ENCODE measurements at regions not wholly inside any gene's neighbourhood (a gene's known extent, or its start where the extent isn't known, plus 50 kb on each side); places are given as distances from the start of the nearest gene placed in this dataset.
"Not testable (repeated sequence)": the region's sequence is repeated elsewhere in the genome, so short reads cannot be mapped to it uniquely, and the experiment has no call there.

DNA sequence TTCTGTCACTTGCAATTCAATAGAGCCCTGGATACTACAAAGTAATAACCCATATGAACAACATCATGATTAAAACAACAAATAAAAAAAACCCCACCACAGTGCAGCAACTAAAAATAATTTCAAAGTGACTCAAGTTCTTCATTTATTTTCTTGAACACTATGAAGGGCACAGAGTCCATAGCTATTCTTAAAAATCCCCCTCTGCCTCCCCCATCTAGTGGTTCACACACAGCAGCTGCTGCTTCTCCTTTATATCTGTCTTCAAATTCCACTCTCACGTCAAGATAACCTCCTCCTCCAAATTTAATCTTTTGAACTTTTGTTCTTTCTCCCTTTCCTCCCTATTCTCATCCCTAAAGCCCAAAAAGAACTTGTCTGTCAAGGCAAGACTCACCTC, 591.3 kb downstream of the ZEB2 start:
- no peak for DNase-seq
- H3K4me1 ChIP-seq (ENCODE audit: insufficient read depth, low read length) = no peaks in the 10 kb centered on the region
- no peak for TF ChIP-seq EZH2 (IDR thresholded peaks at IDR 0.05; ENCODE audit: low read length, unreplicated experiment)
- TF ChIP-seq, protein P1, sequence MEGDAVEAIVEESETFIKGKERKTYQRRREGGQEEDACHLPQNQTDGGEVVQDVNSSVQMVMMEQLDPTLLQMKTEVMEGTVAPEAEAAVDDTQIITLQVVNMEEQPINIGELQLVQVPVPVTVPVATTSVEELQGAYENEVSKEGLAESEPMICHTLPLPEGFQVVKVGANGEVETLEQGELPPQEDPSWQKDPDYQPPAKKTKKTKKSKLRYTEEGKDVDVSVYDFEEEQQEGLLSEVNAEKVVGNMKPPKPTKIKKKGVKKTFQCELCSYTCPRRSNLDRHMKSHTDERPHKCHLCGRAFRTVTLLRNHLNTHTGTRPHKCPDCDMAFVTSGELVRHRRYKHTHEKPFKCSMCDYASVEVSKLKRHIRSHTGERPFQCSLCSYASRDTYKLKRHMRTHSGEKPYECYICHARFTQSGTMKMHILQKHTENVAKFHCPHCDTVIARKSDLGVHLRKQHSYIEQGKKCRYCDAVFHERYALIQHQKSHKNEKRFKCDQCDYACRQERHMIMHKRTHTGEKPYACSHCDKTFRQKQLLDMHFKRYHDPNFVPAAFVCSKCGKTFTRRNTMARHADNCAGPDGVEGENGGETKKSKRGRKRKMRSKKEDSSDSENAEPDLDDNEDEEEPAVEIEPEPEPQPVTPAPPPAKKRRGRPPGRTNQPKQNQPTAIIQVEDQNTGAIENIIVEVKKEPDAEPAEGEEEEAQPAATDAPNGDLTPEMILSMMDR (conservative IDR thresholded peaks at IDR 0.05; ENCODE audit: low read depth, low read length) = no peak
- TF ChIP-seq EZH2phosphoT487 (IDR thresholded peaks at IDR 0.05; ENCODE audit: borderline replicate concordance, low read length) = no peak
- H3K79me2 ChIP-seq (ENCODE audit: low read length) = no peaks in the 10 kb centered on the region
- no peaks in the 10 kb centered on the region for H3F3A ChIP-seq (ENCODE audit: low read length, unreplicated experiment)
- H2AFZ ChIP-seq (ENCODE audit: low read length) = no peak overlapping the region
- no peak overlapping the region for H3K9ac ChIP-seq (ENCODE audit: low read length)
- ChIA-PET POLR2A (ENCODE audit: unreplicated experiment) (no interaction called here), CTCF (no interaction called here)
- H4K20me1 ChIP-seq (ENCODE audit: low read length) = no peaks in the 10 kb centered on the region
- ATAC-seq = no peak
- no peaks in the 10 kb centered on the region for H3K9me2 ChIP-seq (replicated peaks; ENCODE audit: low read length)
- H3K4me3 ChIP-seq (ENCODE audit: low read length) = no peak overlapping the region
- BruUV-seq (replicated peaks) = no TSS peak
- no peak overlapping the region for H3K4me2 ChIP-seq (ENCODE audit: low read length)
- no peak overlapping the region for H3K27ac ChIP-seq (ENCODE audit: low read length)
- H3K27me3 ChIP-seq (ENCODE audit: low read length) = no peaks in the 10 kb centered on the region
- H3K36me3 ChIP-seq (ENCODE audit: low read depth, low read length) = no peaks in the 10 kb centered on the region
- intact Hi-C loops (cut with micrococcal nuclease) = no loop called here
- no peaks in the 10 kb centered on the region for H3K9me3 ChIP-seq (ENCODE audit: low read length)

DNA sequence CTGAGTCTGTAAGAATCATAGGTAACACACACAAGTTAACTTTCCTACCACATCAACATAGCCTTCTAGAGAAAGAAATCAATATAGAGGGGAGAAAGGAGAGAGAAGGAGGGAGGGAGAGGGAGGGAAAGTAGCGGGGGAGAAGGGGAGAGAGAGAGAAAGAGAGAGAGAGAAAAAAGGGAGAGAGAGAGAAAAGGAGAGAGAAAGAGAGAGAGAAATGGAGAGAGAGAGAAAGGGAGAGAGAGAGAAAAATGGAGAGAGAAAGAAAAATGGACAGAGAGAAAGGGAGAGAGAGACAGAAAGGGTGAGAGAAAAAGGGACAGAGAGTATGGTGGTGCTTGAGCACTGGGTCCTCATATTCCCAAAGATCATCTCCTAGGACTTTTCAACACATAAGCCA, 591.7 kb downstream of the ZEB2 start:
- ChIA-PET POLR2A (ENCODE audit: unreplicated experiment) (no interaction called here), CTCF (no interaction called here)
- Histone ChIP-seq H3K79me2 (ENCODE audit: low read length) (no peaks in the 10 kb centered on the region), H3K9ac (ENCODE audit: low read length) (no peak overlapping the region), H3K9me3 (ENCODE audit: low read length) (no peaks in the 10 kb centered on the region), H3F3A (ENCODE audit: low read length, unreplicated experiment) (no peaks in the 10 kb centered on the region), H2AFZ (ENCODE audit: low read length) (no peak overlapping the region), H3K27me3 (ENCODE audit: low read length) (no peaks in the 10 kb centered on the region), H3K9me2 (replicated peaks; ENCODE audit: low read length) (no peaks in the 10 kb centered on the region), H3K27ac (ENCODE audit: low read length) (no peak overlapping the region), H4K20me1 (ENCODE audit: low read length) (no peaks in the 10 kb centered on the region), H3K4me3 (ENCODE audit: low read length) (no peak overlapping the region), H3K4me2 (ENCODE audit: low read length) (no peak overlapping the region), H3K36me3 (ENCODE audit: low read depth, low read length) (no peaks in the 10 kb centered on the region), H3K4me1 (ENCODE audit: insufficient read depth, low read length) (no peaks in the 10 kb centered on the region)
- no TSS peak for BruUV-seq (replicated peaks)
- TF ChIP-seq, protein P1 (conservative IDR thresholded peaks at IDR 0.05; ENCODE audit: low read depth, low read length) = no peak
- TF ChIP-seq EZH2phosphoT487 (IDR thresholded peaks at IDR 0.05; ENCODE audit: borderline replicate concordance, low read length) = no peak
- TF ChIP-seq EZH2 (IDR thresholded peaks at IDR 0.05; ENCODE audit: low read length, unreplicated experiment) = no peak
- no peak for ATAC-seq
- intact Hi-C loops (cut with micrococcal nuclease) = no loop called here
- no peak for DNase-seq

DNA sequence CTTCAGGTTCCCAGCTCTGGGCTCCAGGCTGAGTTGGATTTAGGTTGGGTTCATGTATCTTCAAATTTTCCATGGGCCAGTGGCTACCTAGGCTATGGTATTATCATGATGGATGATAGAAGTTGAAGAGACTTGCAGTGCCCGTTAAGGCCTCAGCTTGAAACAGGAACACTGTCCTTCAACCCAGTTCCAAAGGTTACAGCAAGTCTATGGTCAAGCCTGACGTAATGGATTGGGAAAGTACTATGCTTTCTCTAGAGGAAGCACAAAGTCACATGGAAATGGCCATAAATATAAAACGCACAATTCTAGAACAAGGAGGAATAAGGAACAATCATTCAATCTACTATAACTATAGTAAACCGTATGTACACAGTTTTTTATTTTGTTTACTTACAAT, 593.2 kb downstream of the ZEB2 start:
- Histone ChIP-seq H3K9me2 (replicated peaks; ENCODE audit: low read length) (no peaks in the 10 kb centered on the region), H3K27me3 (ENCODE audit: low read length) (no peaks in the 10 kb centered on the region), H2AFZ (ENCODE audit: low read length) (no peak overlapping the region), H3K9me3 (ENCODE audit: low read length) (no peaks in the 10 kb centered on the region), H3K4me1 (ENCODE audit: insufficient read depth, low read length) (no peaks in the 10 kb centered on the region), H4K20me1 (ENCODE audit: low read length) (no peaks in the 10 kb centered on the region), H3K79me2 (ENCODE audit: low read length) (no peaks in the 10 kb centered on the region), H3K36me3 (ENCODE audit: low read depth, low read length) (no peaks in the 10 kb centered on the region), H3K4me2 (ENCODE audit: low read length) (no peak overlapping the region), H3K4me3 (ENCODE audit: low read length) (no peak overlapping the region), H3K9ac (ENCODE audit: low read length) (no peak overlapping the region), H3F3A (ENCODE audit: low read length, unreplicated experiment) (no peaks in the 10 kb centered on the region), H3K27ac (ENCODE audit: low read length) (no peak overlapping the region)
- intact Hi-C loops (cut with micrococcal nuclease) = no loop called here
- ATAC-seq (no peak), DNase-seq (no peak)
- BruUV-seq (replicated peaks) = no TSS peak
- no peak for TF ChIP-seq EZH2phosphoT487 (IDR thresholded peaks at IDR 0.05; ENCODE audit: borderline replicate concordance, low read length)
- ChIA-PET POLR2A (ENCODE audit: unreplicated experiment) (no interaction called here), CTCF (no interaction called here)

DNA sequence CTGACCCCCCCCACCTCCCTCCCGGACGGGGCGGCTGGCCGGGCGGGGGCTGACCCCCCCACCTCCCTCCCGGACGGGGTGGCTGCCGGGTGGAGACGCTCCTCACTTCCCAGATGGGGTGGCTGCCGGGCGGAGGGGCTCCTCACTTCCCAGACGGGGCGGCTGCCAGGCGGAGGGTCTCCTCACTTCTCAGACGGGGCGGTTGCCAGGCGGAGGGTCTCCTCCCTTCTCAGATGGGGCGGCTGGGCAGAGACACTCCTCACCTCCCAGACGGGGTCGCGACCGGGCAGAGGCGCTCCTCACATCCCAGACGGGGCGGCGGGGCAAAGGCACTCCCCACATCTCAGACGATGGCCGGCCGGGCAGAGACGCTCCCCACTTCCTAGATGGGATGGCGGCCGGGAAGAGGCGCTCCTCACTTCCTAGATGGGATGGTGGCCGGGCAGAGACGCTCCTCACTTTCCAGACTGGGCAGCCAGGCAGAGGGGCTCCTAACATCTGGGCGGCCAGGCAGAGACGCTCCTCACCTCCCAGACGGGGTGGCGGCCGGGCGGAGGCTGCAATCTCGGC, 597.6 kb downstream of the ZEB2 start:
- H3K79me2 ChIP-seq (ENCODE audit: low read length); H3K9ac ChIP-seq (ENCODE audit: low read length); POLR2A ChIA-PET (ENCODE audit: unreplicated experiment); H3F3A ChIP-seq (ENCODE audit: low read length, unreplicated experiment); H4K20me1 ChIP-seq (ENCODE audit: low read length); H3K27ac ChIP-seq (ENCODE audit: low read length); H3K9me2 ChIP-seq (replicated peaks; ENCODE audit: low read length); ATAC-seq; DNase-seq; CTCF ChIA-PET; H3K4me1 ChIP-seq (ENCODE audit: insufficient read depth, low read length); H3K4me3 ChIP-seq (ENCODE audit: low read length); intact Hi-C loops (cut with micrococcal nuclease); H3K36me3 ChIP-seq (ENCODE audit: low read depth, low read length); BruUV-seq (replicated peaks); H2AFZ ChIP-seq (ENCODE audit: low read length); H3K4me2 ChIP-seq (ENCODE audit: low read length); H3K27me3 ChIP-seq (ENCODE audit: low read length): not testable (repeated sequence)
- H3K9me3 ChIP-seq (ENCODE audit: low read length) = peaks cover 11% of the 10 kb centered on the region

All from PC-3 (cell line).